CD8-positive, alpha-beta memory T cell (primary cell): ENCODE measurements at regions not wholly inside any gene's neighbourhood (a gene's known extent, or its start where the extent isn't known, plus 50 kb on each side); places are given as distances from the start of the nearest gene placed in this dataset.

Experiments used
- CTCF ChIA-PET: fragments of 350-600 bp; sonication (Branson Sonifier 250); formaldehyde crosslinking; loops from one replicate; lab custom pipeline; 2021; ENCODE audit warnings: antibody characterized with exemption; lab: Charles Lee
- POLR2A ChIA-PET: fragments of 350-600 bp; sonication (Branson Sonifier 250); formaldehyde crosslinking; loops from one replicate; lab custom pipeline; 2021; ENCODE audit warnings: antibody characterized with exemption; lab: Charles Lee
- DNase-seq, 5 donors: peaks; one replicate each; pipeline versions ENCODE4 v3.0.0 to v3.0.0-alpha.2; 2020 to 2022; ENCODE audit warnings: mixed read lengths in 1 of 5
- H3K27ac ChIP-seq: one replicate; pipeline ENCODE4 v1.7.0; 2013; ENCODE audit warnings: low read depth, mild to moderate bottlenecking, low read length, moderate library complexity
- H3K27me3 ChIP-seq: 2 replicates; pipeline ENCODE4 v1.7.0; 2013; ENCODE audit warnings: low read length, mild to moderate bottlenecking; ENCODE audit not compliant: insufficient read depth, poor library complexity, severe bottlenecking
- H3K36me3 ChIP-seq: 2 replicates; pipeline ENCODE4 v1.7.0; 2013; ENCODE audit warnings: mild to moderate bottlenecking, low read length, moderate library complexity; ENCODE audit not compliant: insufficient read depth
- H3K4me1 ChIP-seq: 2 replicates; pipeline ENCODE4 v1.7.0; 2013; ENCODE audit warnings: mild to moderate bottlenecking, low read length, moderate library complexity; ENCODE audit not compliant: insufficient read depth
- H3K4me3 ChIP-seq: 2 replicates; pipeline ENCODE4 v1.7.0; 2013; ENCODE audit warnings: mild to moderate bottlenecking, low read length
- H3K9me3 ChIP-seq: 2 replicates; pipeline ENCODE4 v1.7.0; 2013; ENCODE audit warnings: mild to moderate bottlenecking, low read length
- H3K27ac Mint-ChIP-seq, 8 donors: one replicate each; pipeline ENCODE4 v1.8.0; 2020 to 2021; ENCODE audit warnings: mixed read lengths in 8 of 8, mild to moderate bottlenecking in 6 of 8, inconsistent platforms in 3 of 8, moderate library complexity in 3 of 8
- H3K27me3 Mint-ChIP-seq, 2 donors: one replicate each; pipeline ENCODE4 v1.8.0; 2020 to 2021; ENCODE audit warnings: mixed read lengths in 2 of 2, mild to moderate bottlenecking in 1 of 2, moderate library complexity in 1 of 2
- H3K36me3 Mint-ChIP-seq, 3 donors: one replicate each; pipeline ENCODE4 v1.8.0; 2020 to 2021; ENCODE audit warnings: mixed read lengths in 3 of 3, inconsistent platforms in 1 of 3, mild to moderate bottlenecking in 1 of 3
- H3K4me1 Mint-ChIP-seq, 3 donors: one replicate each; pipeline ENCODE4 v1.8.0; 2020 to 2021; ENCODE audit warnings: mixed read lengths in 3 of 3, inconsistent platforms in 1 of 3, mild to moderate bottlenecking in 1 of 3
- H3K4me3 Mint-ChIP-seq, 7 donors: one replicate each; pipeline ENCODE4 v1.8.0; 2020 to 2021; ENCODE audit warnings: mixed read lengths in 7 of 7, mild to moderate bottlenecking in 6 of 7, moderate library complexity in 4 of 7, inconsistent platforms in 2 of 7
- H3K9me3 Mint-ChIP-seq, 5 donors: one replicate each; pipeline ENCODE4 v1.8.0; 2020 to 2022; ENCODE audit warnings: mixed read lengths in 5 of 5, mild to moderate bottlenecking in 3 of 5, moderate library complexity in 2 of 5, inconsistent platforms in 1 of 5

GRCh38 chr3:190790185-190790584 is 72.3 kb downstream of the GMNC start:
- Mint-ChIP-seq H3K4me1 (no peaks in the 10 kb centered on the region), H3K27me3 (no peaks in the 10 kb centered on the region), H3K36me3 (no peaks in the 10 kb centered on the region), H3K4me3 (no peak overlapping the region), H3K9me3 (peaks cover 0 to 3% (median 0%) of the 10 kb centered on the region in 5 donors), H3K27ac (peak overlapping the region in 1 of 8 donors; percentile 12)
- Histone ChIP-seq H3K4me3 (no peak overlapping the region), H3K27ac (no peak overlapping the region), H3K4me1 (no peaks in the 10 kb centered on the region), H3K9me3 (no peaks in the 10 kb centered on the region), H3K36me3 (no peaks in the 10 kb centered on the region), H3K27me3 (no peaks in the 10 kb centered on the region)
- ChIA-PET CTCF (no interaction called here), POLR2A (no interaction called here)
- DNase-seq, result no peak

- Histone ChIP-seq H3K27ac (no peak overlapping the region), H3K4me3 (no peak overlapping the region), H3K36me3 (no peaks in the 10 kb centered on the region), H3K4me1 (no peaks in the 10 kb centered on the region), H3K9me3 (no peaks in the 10 kb centered on the region), H3K27me3 (no peaks in the 10 kb centered on the region)
- ChIA-PET POLR2A (no interaction called here), CTCF (no interaction called here)
- Mint-ChIP-seq H3K9me3 (peaks cover 0 to 3% (median 0%) of the 10 kb centered on the region in 5 donors), H3K27ac (no peak overlapping the region), H3K4me3 (no peak overlapping the region), H3K36me3 (no peaks in the 10 kb centered on the region), H3K4me1 (no peaks in the 10 kb centered on the region), H3K27me3 (no peaks in the 10 kb centered on the region)
- DNase-seq, result no peak
Measured at GRCh38 chr3:190786898-190787297, 75.6 kb downstream of the GMNC start.

GRCh38 chr3:190785047-190785446 is 77.4 kb downstream of the GMNC start:
- no peaks in the 10 kb centered on the region for H3K27me3 Mint-ChIP-seq
- peaks cover 0 to 3% (median 0%) of the 10 kb centered on the region in 5 donors for H3K9me3 Mint-ChIP-seq
- CTCF ChIA-PET, result no interaction called here
- no peaks in the 10 kb centered on the region for H3K4me1 Mint-ChIP-seq
- POLR2A ChIA-PET, result no interaction called here
- H3K27ac Mint-ChIP-seq, result peak overlapping the region in 1 of 8 donors; percentile 5
- H3K4me3 Mint-ChIP-seq, result no peak overlapping the region
- no peak for DNase-seq
- no peaks in the 10 kb centered on the region for H3K36me3 ChIP-seq
- no peak overlapping the region for H3K27ac ChIP-seq
- H3K4me3 ChIP-seq, result no peak overlapping the region
- no peaks in the 10 kb centered on the region for H3K9me3 ChIP-seq
- H3K27me3 ChIP-seq, result no peaks in the 10 kb centered on the region
- no peaks in the 10 kb centered on the region for H3K36me3 Mint-ChIP-seq
- no peaks in the 10 kb centered on the region for H3K4me1 ChIP-seq

- Mint-ChIP-seq H3K36me3 (no peaks in the 10 kb centered on the region), H3K9me3 (peaks cover 0 to 2% (median 0%) of the 10 kb centered on the region in 5 donors), H3K27ac (no peak overlapping the region), H3K4me1 (no peaks in the 10 kb centered on the region), H3K4me3 (no peak overlapping the region), H3K27me3 (no peaks in the 10 kb centered on the region)
- no peak overlapping the region for H3K27ac ChIP-seq
- no peaks in the 10 kb centered on the region for H3K4me1 ChIP-seq
- no peaks in the 10 kb centered on the region for H3K36me3 ChIP-seq
- H3K27me3 ChIP-seq, result no peaks in the 10 kb centered on the region
- no peak overlapping the region for H3K4me3 ChIP-seq
- POLR2A ChIA-PET, result no interaction called here
- H3K9me3 ChIP-seq, result no peaks in the 10 kb centered on the region
- CTCF ChIA-PET, result no interaction called here
- no peak for DNase-seq
Measured at GRCh38 chr3:190780524-190780923, 82.0 kb downstream of the GMNC start.

GRCh38 chr3:190774633-190775032 is 87.9 kb downstream of the GMNC start:
- Mint-ChIP-seq H3K9me3 (peaks cover 0 to 23% (median 12%) of the 10 kb centered on the region in 5 donors), H3K4me3 (no peak overlapping the region), H3K27me3 (no peaks in the 10 kb centered on the region), H3K27ac (no peak overlapping the region), H3K36me3 (no peaks in the 10 kb centered on the region), H3K4me1 (no peaks in the 10 kb centered on the region)
- CTCF ChIA-PET, result no interaction called here
- H3K9me3 ChIP-seq, result no peaks in the 10 kb centered on the region
- H3K27ac ChIP-seq, result no peak overlapping the region
- H3K36me3 ChIP-seq, result no peaks in the 10 kb centered on the region
- H3K4me3 ChIP-seq, result no peak overlapping the region
- POLR2A ChIA-PET, result no interaction called here
- no peak for DNase-seq
- H3K27me3 ChIP-seq, result no peaks in the 10 kb centered on the region
- H3K4me1 ChIP-seq, result no peaks in the 10 kb centered on the region

- Mint-ChIP-seq H3K4me3 (no peak overlapping the region), H3K36me3 (no peaks in the 10 kb centered on the region), H3K9me3 (peaks cover 0 to 23% (median 12%) of the 10 kb centered on the region in 5 donors), H3K4me1 (no peaks in the 10 kb centered on the region), H3K27me3 (no peaks in the 10 kb centered on the region), H3K27ac (no peak overlapping the region)
- H3K36me3 ChIP-seq, result no peaks in the 10 kb centered on the region
- no peak for DNase-seq
- H3K9me3 ChIP-seq, result no peaks in the 10 kb centered on the region
- H3K4me1 ChIP-seq, result no peaks in the 10 kb centered on the region
- H3K27ac ChIP-seq, result no peak overlapping the region
- POLR2A ChIA-PET, result no interaction called here
- CTCF ChIA-PET, result no interaction called here
- H3K4me3 ChIP-seq, result no peak overlapping the region
- no peaks in the 10 kb centered on the region for H3K27me3 ChIP-seq
Measured at GRCh38 chr3:190773948-190774347, 88.5 kb downstream of the GMNC start.

GRCh38 chr3:190772831-190773230 is 89.7 kb downstream of the GMNC start:
- H3K4me1 Mint-ChIP-seq, result no peaks in the 10 kb centered on the region
- no peaks in the 10 kb centered on the region for H3K4me1 ChIP-seq
- H3K27me3 Mint-ChIP-seq, result no peaks in the 10 kb centered on the region
- H3K9me3 Mint-ChIP-seq, result peaks cover 0 to 23% (median 12%) of the 10 kb centered on the region in 5 donors
- no peaks in the 10 kb centered on the region for H3K36me3 ChIP-seq
- H3K4me3 Mint-ChIP-seq, result no peak overlapping the region
- no peak overlapping the region for H3K27ac Mint-ChIP-seq
- no peaks in the 10 kb centered on the region for H3K36me3 Mint-ChIP-seq
- ChIA-PET CTCF (no interaction called here), POLR2A (no interaction called here)
- H3K4me3 ChIP-seq, result no peak overlapping the region
- H3K9me3 ChIP-seq, result no peaks in the 10 kb centered on the region
- DNase-seq, result no peak
- H3K27me3 ChIP-seq, result no peaks in the 10 kb centered on the region
- no peak overlapping the region for H3K27ac ChIP-seq

GRCh38 chr3:190768891-190769290 is 93.6 kb downstream of the GMNC start:
- POLR2A ChIA-PET, result no interaction called here
- no peak overlapping the region for H3K4me3 ChIP-seq

GRCh38 chr3:190767851-190768250 is 94.6 kb downstream of the GMNC start:
- no peaks in the 10 kb centered on the region for H3K27me3 ChIP-seq
- Mint-ChIP-seq H3K36me3 (no peaks in the 10 kb centered on the region), H3K27me3 (no peaks in the 10 kb centered on the region), H3K9me3 (peaks cover 0 to 9% (median 5%) of the 10 kb centered on the region in 5 donors), H3K27ac (no peak overlapping the region), H3K4me1 (no peaks in the 10 kb centered on the region), H3K4me3 (no peak overlapping the region)
- no peaks in the 10 kb centered on the region for H3K9me3 ChIP-seq
- no peaks in the 10 kb centered on the region for H3K36me3 ChIP-seq
- no peak overlapping the region for H3K4me3 ChIP-seq
- no peak for DNase-seq
- H3K27ac ChIP-seq, result no peak overlapping the region
- no peaks in the 10 kb centered on the region for H3K4me1 ChIP-seq
- POLR2A ChIA-PET, result no interaction called here
- CTCF ChIA-PET, result no interaction called here

More at GRCh38 chr3:190768891-190769290, 93.6 kb downstream of the GMNC start:
- Mint-ChIP-seq H3K4me1 (no peaks in the 10 kb centered on the region), H3K27me3 (no peaks in the 10 kb centered on the region), H3K9me3 (peaks cover 0 to 17% (median 12%) of the 10 kb centered on the region in 5 donors), H3K4me3 (no peak overlapping the region), H3K36me3 (no peaks in the 10 kb centered on the region), H3K27ac (no peak overlapping the region)
- DNase-seq, result no peak
- Histone ChIP-seq H3K27ac (no peak overlapping the region), H3K9me3 (no peaks in the 10 kb centered on the region), H3K36me3 (no peaks in the 10 kb centered on the region), H3K4me1 (no peaks in the 10 kb centered on the region), H3K27me3 (no peaks in the 10 kb centered on the region)
- CTCF ChIA-PET, result no interaction called here
